ENCODE measurements at regions not wholly inside any gene's neighbourhood (a gene's known extent, or its start where the extent isn't known, plus 50 kb on each side); places are given as distances from the start of the nearest gene placed in this dataset.
"Not testable (repeated sequence)": the region's sequence is repeated elsewhere in the genome, so short reads cannot be mapped to it uniquely, and the experiment has no call there.

DNA sequence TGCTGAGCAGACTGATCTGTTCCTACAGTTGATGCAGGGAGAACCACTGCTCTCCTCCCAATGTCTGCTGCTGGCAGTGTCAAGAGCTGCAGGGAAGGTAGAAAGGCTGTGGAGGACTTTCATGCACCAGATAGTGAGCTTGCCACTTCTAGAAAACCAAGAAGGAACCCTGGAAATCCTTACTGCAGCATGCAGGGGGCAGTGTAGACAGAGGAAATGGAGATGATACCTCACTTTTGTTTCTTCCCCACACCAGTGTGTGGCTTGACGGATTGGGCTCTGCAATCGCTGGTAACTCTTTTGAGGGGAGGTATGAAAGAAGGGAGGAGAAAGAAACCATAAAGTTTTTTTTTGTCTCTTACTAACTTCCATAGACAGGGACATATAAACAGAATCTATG lies 480.7 kb downstream of the DMAC1 start:
- no peak for ATAC-seq
- no peak for DNase-seq
- H3K4me1 Mint-ChIP-seq: no peaks in the 10 kb centered on the region
- no peak overlapping the region for H3K27ac Mint-ChIP-seq
- CTCF ChIA-PET: no interaction called here
- H3K27me3 Mint-ChIP-seq: peaks cover 16% of the 10 kb centered on the region
- H3K9me3 Mint-ChIP-seq (ENCODE audit: low read depth): peaks cover 3% of the 10 kb centered on the region
- H3K36me3 Mint-ChIP-seq: no peaks in the 10 kb centered on the region
- no peak overlapping the region for H3K4me3 Mint-ChIP-seq

DNA sequence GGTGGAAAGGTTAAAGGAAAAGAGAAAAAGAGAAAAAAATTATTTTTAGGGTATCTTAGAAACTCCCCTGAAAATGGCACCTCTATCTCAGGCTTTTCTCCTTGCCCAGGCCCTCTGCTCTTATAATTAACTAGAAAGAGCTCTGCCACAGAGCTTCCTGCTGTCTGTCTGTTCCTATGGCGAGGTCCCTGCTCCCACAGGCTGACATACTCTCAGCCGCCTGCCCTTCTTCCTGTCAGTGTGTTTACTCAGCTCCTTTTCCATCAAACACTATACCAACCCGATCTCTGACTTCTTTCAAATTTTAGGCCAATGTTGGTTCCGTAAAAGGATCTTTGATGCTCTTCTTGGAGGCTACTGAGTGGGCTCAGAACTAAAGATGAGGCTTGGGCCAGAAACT lies 482.6 kb downstream of the DMAC1 start:
- CTCF ChIA-PET: no interaction called here
- Mint-ChIP-seq H3K4me3 (no peak overlapping the region), H3K27me3 (peaks cover 16% of the 10 kb centered on the region), H3K27ac (no peak overlapping the region), H3K9me3 (ENCODE audit: low read depth) (peaks cover 13% of the 10 kb centered on the region), H3K36me3 (peaks cover 6% of the 10 kb centered on the region), H3K4me1 (no peaks in the 10 kb centered on the region)
- no peak for DNase-seq
- ATAC-seq: no peak

DNA sequence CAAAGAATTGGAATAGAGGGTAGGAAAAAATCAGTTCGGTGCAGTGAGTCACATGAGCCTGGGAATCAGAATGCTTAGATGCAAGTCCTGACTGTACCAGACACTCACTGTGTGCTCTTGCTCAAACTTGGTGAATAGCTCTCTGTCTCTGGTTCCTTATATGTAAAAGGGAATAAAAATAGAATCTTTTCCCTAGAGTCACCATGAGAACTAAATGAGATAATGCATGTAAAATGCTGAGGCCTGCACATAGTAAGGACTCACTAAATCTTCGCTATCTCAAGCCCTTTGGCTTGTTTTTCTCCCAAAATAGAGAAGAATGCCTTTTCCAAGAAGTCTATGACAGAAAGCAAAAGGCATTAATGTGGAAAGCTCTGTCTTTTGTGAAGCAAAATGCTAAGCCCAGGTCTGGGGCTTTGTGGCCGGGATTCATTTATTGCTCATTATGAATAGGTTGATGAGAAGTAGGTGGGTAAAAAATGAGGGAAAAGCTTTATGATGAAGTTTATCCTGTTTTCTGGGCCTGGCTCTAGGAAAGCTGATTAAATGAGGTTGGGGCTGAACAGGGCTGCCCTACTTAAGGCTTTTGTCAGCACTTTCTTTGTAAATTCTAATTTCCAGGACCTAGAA lies 483.3 kb downstream of the DMAC1 start:
- no peak overlapping the region for H3K4me3 Mint-ChIP-seq
- H3K27ac Mint-ChIP-seq: no peak overlapping the region
- no peaks in the 10 kb centered on the region for H3K4me1 Mint-ChIP-seq
- DNase-seq: no peak
- CTCF ChIA-PET: no interaction called here
- peaks cover 13% of the 10 kb centered on the region for H3K9me3 Mint-ChIP-seq (ENCODE audit: low read depth)
- no peak for ATAC-seq
- peaks cover 12% of the 10 kb centered on the region for H3K27me3 Mint-ChIP-seq
- peaks cover 6% of the 10 kb centered on the region for H3K36me3 Mint-ChIP-seq

DNA sequence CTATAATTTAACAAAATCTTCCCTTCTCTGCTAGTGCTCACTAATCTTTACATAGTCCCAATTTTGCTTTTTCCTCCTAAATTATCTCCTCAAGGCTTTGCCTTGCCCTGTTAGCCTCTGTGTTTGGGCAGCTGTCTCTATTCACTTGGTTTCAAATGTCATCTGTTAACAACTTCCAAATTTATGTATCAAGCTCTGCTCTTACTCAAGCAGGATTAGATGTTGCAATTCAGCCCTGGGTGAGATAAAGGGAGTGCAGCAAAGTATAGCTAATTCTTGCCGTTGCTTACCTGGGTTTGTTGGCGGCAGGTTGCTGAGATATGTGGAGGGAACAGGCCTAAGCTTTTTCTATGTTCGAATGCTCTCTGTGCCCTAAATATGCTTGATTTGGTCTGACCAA lies 483.8 kb downstream of the DMAC1 start:
- H3K4me1 Mint-ChIP-seq: no peaks in the 10 kb centered on the region
- peaks cover 18% of the 10 kb centered on the region for H3K9me3 Mint-ChIP-seq (ENCODE audit: low read depth)
- peaks cover 7% of the 10 kb centered on the region for H3K36me3 Mint-ChIP-seq
- H3K27ac Mint-ChIP-seq: no peak overlapping the region
- no peak for DNase-seq
- H3K4me3 Mint-ChIP-seq: no peak overlapping the region
- CTCF ChIA-PET: no interaction called here
- peaks cover 12% of the 10 kb centered on the region for H3K27me3 Mint-ChIP-seq
- ATAC-seq: no peak

DNA sequence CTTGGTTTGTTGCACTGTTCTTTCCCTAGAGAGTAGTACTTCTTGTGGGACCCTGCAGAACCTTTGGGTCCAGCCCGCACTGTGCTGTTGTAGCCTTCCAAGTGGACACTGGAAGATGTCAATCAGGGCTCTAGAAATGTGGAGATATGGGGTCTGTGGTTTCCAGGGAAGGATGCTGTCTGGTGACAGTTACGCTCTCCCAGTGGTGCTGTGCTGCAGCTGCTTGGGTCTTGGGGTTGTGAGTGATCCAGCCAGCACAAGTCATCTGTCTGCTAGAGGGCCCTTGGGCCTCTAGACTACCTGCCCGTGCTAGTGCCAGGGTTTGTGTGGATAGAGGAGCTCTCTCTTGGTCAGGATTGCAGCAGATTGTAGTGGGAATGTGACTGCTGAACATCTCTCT lies 484.5 kb downstream of the DMAC1 start:
- H3K27ac Mint-ChIP-seq: no peak overlapping the region
- CTCF ChIA-PET: no interaction called here
- peaks cover 7% of the 10 kb centered on the region for H3K36me3 Mint-ChIP-seq
- peaks cover 23% of the 10 kb centered on the region for H3K9me3 Mint-ChIP-seq (ENCODE audit: low read depth)
- DNase-seq: no peak
- H3K4me1 Mint-ChIP-seq: no peaks in the 10 kb centered on the region
- ATAC-seq: no peak
- peaks cover 12% of the 10 kb centered on the region for H3K27me3 Mint-ChIP-seq
- no peak overlapping the region for H3K4me3 Mint-ChIP-seq

DNA sequence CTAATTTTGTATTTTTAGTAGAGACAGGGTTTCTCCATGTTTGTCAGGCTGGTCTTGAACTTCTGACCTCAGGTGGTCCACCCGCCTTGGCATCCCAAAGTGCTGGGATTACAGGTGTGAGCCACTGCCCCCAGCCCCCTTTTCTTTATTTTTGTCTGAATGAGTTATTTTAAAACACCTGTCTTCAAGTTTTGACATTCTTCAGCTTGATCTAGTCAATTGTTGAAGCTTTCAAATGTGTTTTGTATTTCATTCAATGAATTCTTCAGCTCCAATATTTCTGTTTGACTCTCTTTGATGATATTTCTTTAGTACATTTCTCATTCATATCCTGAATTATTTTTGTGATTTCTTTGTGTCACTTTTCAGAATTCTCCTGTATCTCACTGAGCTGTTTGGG lies 486.2 kb downstream of the DMAC1 start:
- no peak overlapping the region for H3K4me3 Mint-ChIP-seq
- ATAC-seq (no peak), DNase-seq (no peak)
- CTCF ChIA-PET: no interaction called here
- peaks cover 7% of the 10 kb centered on the region for H3K36me3 Mint-ChIP-seq
- H3K27me3 Mint-ChIP-seq: peaks cover 6% of the 10 kb centered on the region
- peaks cover 27% of the 10 kb centered on the region for H3K9me3 Mint-ChIP-seq (ENCODE audit: low read depth)
- H3K4me1 Mint-ChIP-seq: no peaks in the 10 kb centered on the region
- H3K27ac Mint-ChIP-seq: no peak overlapping the region

DNA sequence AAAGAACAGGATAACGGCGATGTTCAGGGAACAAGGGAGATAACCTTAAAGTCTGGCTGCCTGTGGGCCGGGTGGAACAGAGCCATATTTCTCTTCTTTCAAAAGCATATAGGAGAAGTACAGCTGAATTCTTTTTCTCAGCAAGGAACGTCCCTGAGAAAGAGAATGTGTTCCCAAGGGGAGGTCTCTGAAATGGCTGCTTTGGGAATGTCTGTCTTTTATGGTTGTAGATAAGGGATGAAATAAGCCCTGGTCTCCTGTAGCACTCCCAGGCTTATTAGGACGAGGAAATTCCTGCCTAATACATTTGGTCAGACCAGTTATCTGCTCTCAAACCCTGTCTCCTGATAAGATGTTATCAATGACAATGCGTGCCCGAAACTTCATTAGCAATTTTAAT lies 490.5 kb downstream of the DMAC1 start:
- ATAC-seq, H3K4me1 Mint-ChIP-seq, H3K27ac Mint-ChIP-seq, H3K36me3 Mint-ChIP-seq, CTCF ChIA-PET, H3K4me3 Mint-ChIP-seq, DNase-seq: not testable (repeated sequence)
- Mint-ChIP-seq H3K27me3 (peaks cover 20% of the 10 kb centered on the region), H3K9me3 (ENCODE audit: low read depth) (peaks cover 28% of the 10 kb centered on the region)

DNA sequence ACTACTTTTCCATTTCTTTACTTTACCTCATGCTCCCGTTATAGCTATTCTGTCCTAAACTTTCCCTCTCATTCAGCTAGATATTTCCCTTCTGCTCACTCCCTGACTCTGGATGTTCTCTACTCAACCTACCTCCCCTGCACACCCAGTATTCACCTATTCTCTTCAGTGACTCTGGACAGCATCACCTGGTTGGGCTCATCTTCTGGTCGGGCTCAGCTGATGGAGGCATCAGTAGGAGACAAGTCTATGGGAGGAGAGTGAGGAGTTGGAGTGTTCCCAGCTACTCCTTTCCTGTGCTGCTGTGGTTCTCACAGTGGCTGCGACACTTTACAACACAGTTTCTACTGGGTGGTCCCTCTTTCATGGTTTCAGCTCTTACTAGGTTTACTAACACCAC lies 493.9 kb downstream of the DMAC1 start:
- Mint-ChIP-seq H3K9me3 (ENCODE audit: low read depth) (peaks cover 13% of the 10 kb centered on the region), H3K27ac (no peak overlapping the region), H3K27me3 (peaks cover 44% of the 10 kb centered on the region), H3K4me3 (no peak overlapping the region), H3K36me3 (peaks cover 1% of the 10 kb centered on the region), H3K4me1 (no peaks in the 10 kb centered on the region)
- no peak for DNase-seq
- ATAC-seq: no peak
- CTCF ChIA-PET: no interaction called here

DNA sequence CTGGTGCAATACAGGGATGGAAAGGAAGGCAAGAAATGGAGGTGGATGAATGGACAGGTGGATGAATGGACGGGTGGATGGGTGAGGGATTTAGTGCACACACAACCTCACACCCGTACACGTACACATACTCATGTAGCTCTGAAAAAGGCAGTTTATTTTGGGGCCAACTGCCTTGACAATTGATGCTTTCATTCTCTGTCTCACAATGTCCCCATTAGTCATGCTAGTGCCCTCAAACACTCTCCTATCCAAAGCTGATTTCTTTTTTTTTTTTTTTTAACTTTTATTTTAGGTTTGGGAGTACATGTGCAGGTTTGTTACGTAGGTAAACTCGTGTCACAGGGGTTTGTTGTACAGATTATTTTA lies 495.0 kb downstream of the DMAC1 start:
- Mint-ChIP-seq H3K4me1 (no peaks in the 10 kb centered on the region), H3K9me3 (ENCODE audit: low read depth) (peaks cover 7% of the 10 kb centered on the region), H3K4me3 (no peak overlapping the region), H3K36me3 (peaks cover 1% of the 10 kb centered on the region), H3K27ac (no peak overlapping the region), H3K27me3 (peaks cover 51% of the 10 kb centered on the region)
- ATAC-seq: no peak
- CTCF ChIA-PET: no interaction called here
- no peak for DNase-seq

DNA sequence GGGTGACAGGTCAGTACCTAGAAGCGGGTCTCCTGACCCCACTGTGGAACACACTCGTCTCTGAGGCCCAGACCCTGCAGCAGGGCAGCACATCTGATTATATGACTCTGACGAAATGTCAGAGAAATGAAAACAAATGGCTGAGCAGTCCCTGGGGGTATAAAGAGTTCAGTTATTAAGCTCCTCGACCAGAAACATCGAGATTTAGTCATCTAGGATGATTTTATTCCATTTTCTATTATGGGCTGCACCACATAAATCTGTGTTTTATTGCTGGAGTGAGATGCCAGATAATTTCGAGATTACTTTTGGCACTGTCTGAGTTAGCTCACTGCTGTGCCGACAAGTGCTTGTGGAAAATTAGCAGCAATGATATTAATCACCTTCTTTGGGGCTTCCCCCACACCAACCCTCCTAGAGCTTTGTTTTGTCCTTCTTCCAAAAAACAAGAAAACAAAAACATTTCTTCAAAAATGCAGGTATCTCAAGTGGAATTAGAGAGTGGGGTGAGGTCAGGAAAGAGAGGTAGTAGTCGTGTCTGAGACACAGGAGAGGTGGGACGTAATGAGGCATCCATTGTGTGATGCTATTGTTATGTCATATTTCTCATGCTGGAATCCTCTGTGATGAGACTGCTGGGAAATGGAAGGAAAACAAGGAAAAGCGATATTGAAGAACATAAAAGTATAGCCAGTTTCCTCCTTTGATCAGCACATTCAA lies 495.5 kb downstream of the DMAC1 start:
- no peak overlapping the region for H3K27ac Mint-ChIP-seq
- no peak overlapping the region for H3K4me3 Mint-ChIP-seq
- peaks cover 54% of the 10 kb centered on the region for H3K27me3 Mint-ChIP-seq
- peaks cover 7% of the 10 kb centered on the region for H3K9me3 Mint-ChIP-seq (ENCODE audit: low read depth)
- DNase-seq: no peak
- ATAC-seq: no peak
- H3K36me3 Mint-ChIP-seq: peaks cover 1% of the 10 kb centered on the region
- CTCF ChIA-PET: no interaction called here
- no peaks in the 10 kb centered on the region for H3K4me1 Mint-ChIP-seq

DNA sequence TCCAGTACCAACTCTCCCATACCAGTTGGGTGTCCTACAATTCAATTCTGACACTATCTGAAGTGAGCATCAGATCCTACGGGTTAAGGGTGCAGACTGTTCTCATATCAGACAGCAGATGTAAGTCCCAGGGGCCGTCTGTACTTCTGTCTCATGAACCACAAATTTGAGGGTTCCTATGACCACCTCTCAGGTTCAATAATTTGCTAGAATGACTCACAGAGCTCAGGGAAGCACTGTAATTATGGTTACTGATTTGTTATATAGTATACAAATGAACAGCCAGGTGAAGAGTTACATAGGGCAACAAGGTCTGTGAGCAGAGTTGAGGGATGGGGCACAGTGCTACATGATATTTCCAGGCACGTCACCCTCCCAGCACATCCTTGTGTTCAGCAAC lies 499.1 kb downstream of the DMAC1 start:
- CTCF ChIA-PET: no interaction called here
- H3K4me3 Mint-ChIP-seq: no peak overlapping the region
- peaks cover 14% of the 10 kb centered on the region for H3K4me1 Mint-ChIP-seq
- H3K9me3 Mint-ChIP-seq (ENCODE audit: low read depth): peaks cover 5% of the 10 kb centered on the region
- H3K36me3 Mint-ChIP-seq: peaks cover 6% of the 10 kb centered on the region
- peaks cover 66% of the 10 kb centered on the region for H3K27me3 Mint-ChIP-seq
- ATAC-seq (no peak), DNase-seq (no peak)
- H3K27ac Mint-ChIP-seq: no peak overlapping the region

DNA sequence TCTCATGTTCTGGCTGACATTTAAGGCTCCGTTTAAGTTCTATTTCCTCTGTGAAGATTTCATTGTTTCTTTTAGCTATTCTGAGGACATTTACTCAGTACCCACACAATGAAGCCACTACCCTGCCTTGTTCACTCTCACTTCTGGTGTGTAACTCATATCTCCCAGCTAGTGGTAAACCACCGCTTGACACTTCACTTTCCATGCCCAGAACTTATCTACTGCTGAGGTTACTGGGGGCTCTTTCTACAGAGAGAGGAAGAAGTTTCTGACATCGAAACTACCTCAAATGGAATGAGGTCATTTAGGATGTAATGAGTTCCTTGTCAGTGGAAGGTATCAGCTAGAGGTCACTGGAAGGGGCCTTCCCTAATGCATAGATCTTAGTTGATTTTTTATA lies 501.5 kb downstream of the DMAC1 start:
- Mint-ChIP-seq H3K36me3 (peaks cover 8% of the 10 kb centered on the region), H3K27ac (peak overlapping the region; percentile 32), H3K27me3 (peaks cover 67% of the 10 kb centered on the region), H3K4me1 (peaks cover 16% of the 10 kb centered on the region), H3K9me3 (ENCODE audit: low read depth) (peaks cover 5% of the 10 kb centered on the region), H3K4me3 (no peak overlapping the region)
- peak; percentile 69 for DNase-seq
- CTCF ChIA-PET: no interaction called here
- peak; percentile 63 for ATAC-seq

DNA sequence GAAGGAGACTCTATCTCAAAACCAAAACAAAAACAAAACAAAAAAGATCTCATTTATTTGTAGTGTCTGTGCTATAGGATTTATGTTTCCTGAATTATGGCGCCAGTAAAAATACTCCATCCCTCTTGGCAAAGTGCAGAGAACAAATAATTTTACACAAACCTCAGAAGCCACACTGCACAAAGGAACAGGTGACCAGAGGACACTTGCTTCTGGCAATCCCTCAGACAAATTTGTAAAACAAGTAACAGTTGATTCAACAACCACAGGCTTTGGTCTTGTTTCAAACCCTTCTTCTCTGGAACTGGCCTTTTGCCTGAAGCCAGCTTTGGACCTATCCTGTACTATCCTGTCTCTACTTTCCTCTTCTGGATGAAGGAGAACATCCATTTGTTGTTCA lies 502.1 kb downstream of the DMAC1 start:
- Mint-ChIP-seq H3K27ac (no peak overlapping the region), H3K36me3 (peaks cover 8% of the 10 kb centered on the region), H3K4me3 (no peak overlapping the region), H3K27me3 (peaks cover 66% of the 10 kb centered on the region), H3K9me3 (ENCODE audit: low read depth) (peaks cover 5% of the 10 kb centered on the region), H3K4me1 (peaks cover 18% of the 10 kb centered on the region)
- ATAC-seq (no peak), DNase-seq (no peak)
- CTCF ChIA-PET: no interaction called here

DNA sequence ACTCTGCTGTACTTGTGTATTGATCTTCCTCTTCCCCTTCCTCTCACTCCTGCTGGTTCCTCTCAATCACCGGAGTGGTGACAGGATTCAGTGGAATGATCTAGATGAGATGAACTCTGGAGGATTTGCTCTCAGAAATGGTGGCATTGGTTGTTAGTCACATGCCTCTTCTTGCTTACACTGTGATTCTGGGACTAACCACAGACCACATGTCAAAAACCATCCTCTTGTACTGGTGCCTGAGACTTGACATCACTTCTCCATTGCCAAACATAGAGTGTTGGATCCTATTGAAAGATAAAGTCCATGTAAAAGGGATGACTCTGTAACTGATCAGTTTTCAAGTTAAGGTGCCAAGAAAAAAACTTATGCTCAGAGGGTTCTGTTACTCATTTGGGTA lies 506.5 kb downstream of the DMAC1 start:
- no peak for ATAC-seq
- no peak overlapping the region for H3K27ac Mint-ChIP-seq
- H3K4me1 Mint-ChIP-seq: peaks cover 15% of the 10 kb centered on the region
- H3K36me3 Mint-ChIP-seq: peaks cover 7% of the 10 kb centered on the region
- CTCF ChIA-PET: no interaction called here
- H3K27me3 Mint-ChIP-seq: peaks cover 60% of the 10 kb centered on the region
- peaks cover 5% of the 10 kb centered on the region for H3K9me3 Mint-ChIP-seq (ENCODE audit: low read depth)
- no peak overlapping the region for H3K4me3 Mint-ChIP-seq
- no peak for DNase-seq

Data from activated CD8-positive, alpha-beta memory T cell treated with anti-CD3 and anti-CD28 coated beads, Interleukin-2, amount 10 ng/mL, durations not matched to agents 7 days and 5 days (primary cell).